WI38 (cell line): ENCODE measurements at regions not wholly inside any gene's neighbourhood (a gene's known extent, or its start where the extent isn't known, plus 50 kb on each side); places are given as distances from the start of the nearest gene placed in this dataset.

ENCODE experiments used
- H3K4me3 ChIP-seq: 2 replicates; pipeline ENCODE4 v1.5.1; 2011; ENCODE audit warnings: low read depth, mild to moderate bottlenecking, control low read depth, low read length
- CTCF ChIP-seq: IDR thresholded peaks from 2 replicates; pipeline ENCODE4 v1.5.1; 2012; ENCODE audit warnings: low read depth, mild to moderate bottlenecking, control low read depth, low read length

- H3K4me3 ChIP-seq: no peak overlapping the region
- no peak for TF ChIP-seq CTCF
These were observed 366.9 kb downstream of the RSL24D1 start for GRCh38 chr15:54829821-54830220.

DNA sequence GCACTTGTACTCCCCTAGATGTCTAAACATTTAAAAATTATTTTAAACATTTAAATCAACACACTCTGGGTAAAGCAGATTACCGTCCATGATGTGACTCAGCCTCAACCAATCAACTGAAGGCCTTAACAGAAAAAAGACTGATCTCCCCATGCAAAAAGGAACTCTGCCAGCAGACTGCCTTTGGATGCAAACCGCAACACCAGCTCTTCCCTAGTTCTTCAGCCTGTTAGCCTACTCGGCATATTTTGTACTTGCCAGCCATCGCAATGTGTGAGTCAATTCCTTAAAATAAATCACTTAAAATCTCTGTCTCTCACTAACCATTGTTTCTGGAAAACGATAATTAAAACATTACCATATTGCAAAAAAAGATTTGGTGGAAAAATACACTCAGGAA lies 375.9 kb downstream of the RSL24D1 start:
- TF ChIP-seq CTCF: no peak
- H3K4me3 ChIP-seq: no peak overlapping the region

GRCh38 chr15:54820098-54820497 lies 376.6 kb downstream of the RSL24D1 start:
- TF ChIP-seq CTCF: no peak
- no peak overlapping the region for H3K4me3 ChIP-seq

DNA sequence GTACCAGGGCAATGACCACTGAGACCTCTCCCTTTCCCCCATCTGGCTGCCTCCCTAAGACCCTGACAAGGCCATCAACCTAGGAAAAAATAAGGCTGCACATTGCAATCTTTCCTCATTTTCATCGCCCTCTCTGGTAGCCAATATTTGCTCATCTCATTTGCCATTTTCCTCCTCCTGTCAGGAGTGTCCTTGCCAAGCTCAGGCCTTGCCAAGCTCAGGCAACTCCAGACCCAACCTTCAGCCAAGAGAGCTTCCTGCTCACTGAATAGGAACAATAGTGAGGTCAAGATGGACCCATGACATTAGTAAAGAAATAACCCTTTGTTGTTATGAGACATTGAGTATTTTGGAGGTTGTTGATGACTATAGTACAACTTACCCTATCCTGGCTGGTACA lies 380.3 kb downstream of the RSL24D1 start:
- H3K4me3 ChIP-seq: no peak overlapping the region
- no peak for TF ChIP-seq CTCF

DNA sequence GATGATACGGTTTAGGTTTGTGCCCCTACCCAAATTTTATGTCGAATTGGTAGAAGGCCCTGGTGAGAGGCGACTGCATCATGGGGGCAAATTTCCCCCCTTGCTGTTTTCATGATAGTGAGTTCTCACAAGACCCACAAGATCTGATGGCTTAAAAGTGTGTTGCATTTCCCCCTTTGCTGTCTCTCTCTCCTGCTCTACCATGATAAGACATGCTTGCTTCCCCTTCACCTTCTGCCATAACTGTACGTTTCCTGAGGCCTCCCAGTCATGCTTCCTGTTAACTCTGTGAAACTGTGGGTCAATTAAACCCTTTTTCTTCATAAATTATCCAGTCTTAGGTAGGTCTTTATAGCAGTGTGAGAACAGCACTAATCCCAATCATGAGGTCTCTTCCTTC lies 381.2 kb downstream of the RSL24D1 start:
- no peak overlapping the region for H3K4me3 ChIP-seq
- no peak for TF ChIP-seq CTCF

DNA sequence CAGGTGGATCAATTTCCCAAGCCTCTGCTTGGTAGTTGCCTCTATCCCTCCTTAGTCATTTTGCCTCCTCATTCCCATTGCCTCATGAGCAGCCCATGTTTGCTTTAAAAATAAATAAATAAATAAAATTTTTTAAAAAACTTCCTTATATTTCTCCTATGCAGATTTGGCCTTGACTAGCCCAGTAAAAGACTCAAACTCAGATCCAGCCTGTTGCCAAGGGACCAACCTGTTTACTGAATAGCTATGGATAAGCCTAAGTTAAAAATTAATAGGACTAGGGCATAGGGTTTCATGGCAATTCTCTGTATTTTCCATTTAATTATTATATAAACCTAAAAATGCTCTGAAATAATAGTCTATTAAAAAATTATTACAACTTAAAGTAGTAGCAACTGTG lies 384.4 kb downstream of the RSL24D1 start:
- H3K4me3 ChIP-seq: no peak overlapping the region
- TF ChIP-seq CTCF: no peak

GRCh38 chr15:54810496-54810895 lies 386.2 kb downstream of the RSL24D1 start:
- no peak overlapping the region for H3K4me3 ChIP-seq
- no peak for TF ChIP-seq CTCF
